Endothelial cell (in vitro differentiated cells): ENCODE measurements at regions not wholly inside any gene's neighbourhood (a gene's known extent, or its start where the extent isn't known, plus 50 kb on each side); places are given as distances from the start of the nearest gene placed in this dataset.

ENCODE experiments used
- DNase-seq: peaks from one replicate; pipeline ENCODE4 v3.0.0; 2021; ENCODE audit warnings: low spot score
- H3K27ac Mint-ChIP-seq: one replicate; pipeline ENCODE4 v1.8.0; 2021; ENCODE audit warnings: mixed read lengths, inconsistent platforms; ENCODE audit not compliant: unreplicated experiment
- H3K27me3 Mint-ChIP-seq: one replicate; pipeline ENCODE4 v1.8.0; 2021; ENCODE audit warnings: mild to moderate bottlenecking, moderate library complexity, mixed read lengths, inconsistent platforms; ENCODE audit not compliant: unreplicated experiment
- H3K36me3 Mint-ChIP-seq: one replicate; pipeline ENCODE4 v1.8.0; 2021; ENCODE audit warnings: mild to moderate bottlenecking, low read depth, mixed read lengths, inconsistent platforms; ENCODE audit not compliant: unreplicated experiment
- H3K4me1 Mint-ChIP-seq: one replicate; pipeline ENCODE4 v1.8.0; 2021; ENCODE audit warnings: mild to moderate bottlenecking, mixed read lengths, inconsistent platforms; ENCODE audit not compliant: unreplicated experiment
- H3K4me3 Mint-ChIP-seq: one replicate; pipeline ENCODE4 v1.8.0; 2021; ENCODE audit warnings: mild to moderate bottlenecking, mixed read lengths, inconsistent platforms; ENCODE audit not compliant: unreplicated experiment
- H3K9me3 Mint-ChIP-seq: one replicate; pipeline ENCODE4 v1.8.0; 2021; ENCODE audit warnings: mixed read lengths, inconsistent platforms; ENCODE audit not compliant: unreplicated experiment
- CTCF ChIP-seq: fragments of 200-600 bp; sonication (generic); IDR thresholded peaks from one replicate; pipeline ENCODE4 v1.5.0; 2021; ENCODE audit warnings: antibody characterized with exemption; ENCODE audit not compliant: unreplicated experiment

- TF ChIP-seq CTCF: no peak
- no peak overlapping the region for H3K4me3 Mint-ChIP-seq
These were observed 117.9 kb upstream of the SGK1 start for GRCh38 chr6:134435814-134436280.

GRCh38 chr6:134434019-134434942 is 116.4 kb upstream of the SGK1 start:
- no peak for DNase-seq
- no peak overlapping the region for H3K4me3 Mint-ChIP-seq
- H3K27me3 Mint-ChIP-seq: no peaks in the 10 kb centered on the region
- H3K27ac Mint-ChIP-seq: no peak overlapping the region
- H3K36me3 Mint-ChIP-seq: no peaks in the 10 kb centered on the region
- TF ChIP-seq CTCF: no peak
- peaks cover 18% of the 10 kb centered on the region for H3K4me1 Mint-ChIP-seq
- H3K9me3 Mint-ChIP-seq: no peaks in the 10 kb centered on the region

More at GRCh38 chr6:134435814-134436280, 117.9 kb upstream of the SGK1 start:
- Mint-ChIP-seq H3K27ac (no peak overlapping the region), H3K36me3 (no peaks in the 10 kb centered on the region), H3K9me3 (no peaks in the 10 kb centered on the region), H3K27me3 (no peaks in the 10 kb centered on the region), H3K4me1 (peaks cover 12% of the 10 kb centered on the region)
- no peak for DNase-seq

GRCh38 chr6:134432036-134432435 is 114.1 kb upstream of the SGK1 start:
- H3K4me3 Mint-ChIP-seq: no peak overlapping the region
- H3K27ac Mint-ChIP-seq: no peak overlapping the region
- DNase-seq: no peak
- no peaks in the 10 kb centered on the region for H3K9me3 Mint-ChIP-seq
- no peaks in the 10 kb centered on the region for H3K27me3 Mint-ChIP-seq
- no peaks in the 10 kb centered on the region for H3K36me3 Mint-ChIP-seq
- TF ChIP-seq CTCF: no peak
- peaks cover 18% of the 10 kb centered on the region for H3K4me1 Mint-ChIP-seq

- no peaks in the 10 kb centered on the region for H3K36me3 Mint-ChIP-seq
- no peak overlapping the region for H3K27ac Mint-ChIP-seq
- no peak overlapping the region for H3K4me3 Mint-ChIP-seq
- no peak for DNase-seq
- H3K9me3 Mint-ChIP-seq: no peaks in the 10 kb centered on the region
- peaks cover 18% of the 10 kb centered on the region for H3K4me1 Mint-ChIP-seq
- no peak for TF ChIP-seq CTCF
- H3K27me3 Mint-ChIP-seq: no peaks in the 10 kb centered on the region
These were observed 113.5 kb upstream of the SGK1 start for GRCh38 chr6:134431421-134431859.

GRCh38 chr6:134429861-134430380 is 112.0 kb upstream of the SGK1 start:
- TF ChIP-seq CTCF: no peak
- H3K4me3 Mint-ChIP-seq: no peak overlapping the region
- peaks cover 1% of the 10 kb centered on the region for H3K27me3 Mint-ChIP-seq
- no peak overlapping the region for H3K27ac Mint-ChIP-seq
- DNase-seq: no peak
- H3K36me3 Mint-ChIP-seq: no peaks in the 10 kb centered on the region
- H3K9me3 Mint-ChIP-seq: no peaks in the 10 kb centered on the region
- peaks cover 18% of the 10 kb centered on the region for H3K4me1 Mint-ChIP-seq
